ENCODE measurements at regions not wholly inside any gene's neighbourhood (a gene's known extent, or its start where the extent isn't known, plus 50 kb on each side); places are given as distances from the start of the nearest gene placed in this dataset.

GRCh38 chr5:125503946-125504345 is 757.5 kb upstream of the ZNF608 start:
- no peak for TF ChIP-seq POLR2A (IDR thresholded peaks at IDR 0.05)
- TF ChIP-seq, protein P1, sequence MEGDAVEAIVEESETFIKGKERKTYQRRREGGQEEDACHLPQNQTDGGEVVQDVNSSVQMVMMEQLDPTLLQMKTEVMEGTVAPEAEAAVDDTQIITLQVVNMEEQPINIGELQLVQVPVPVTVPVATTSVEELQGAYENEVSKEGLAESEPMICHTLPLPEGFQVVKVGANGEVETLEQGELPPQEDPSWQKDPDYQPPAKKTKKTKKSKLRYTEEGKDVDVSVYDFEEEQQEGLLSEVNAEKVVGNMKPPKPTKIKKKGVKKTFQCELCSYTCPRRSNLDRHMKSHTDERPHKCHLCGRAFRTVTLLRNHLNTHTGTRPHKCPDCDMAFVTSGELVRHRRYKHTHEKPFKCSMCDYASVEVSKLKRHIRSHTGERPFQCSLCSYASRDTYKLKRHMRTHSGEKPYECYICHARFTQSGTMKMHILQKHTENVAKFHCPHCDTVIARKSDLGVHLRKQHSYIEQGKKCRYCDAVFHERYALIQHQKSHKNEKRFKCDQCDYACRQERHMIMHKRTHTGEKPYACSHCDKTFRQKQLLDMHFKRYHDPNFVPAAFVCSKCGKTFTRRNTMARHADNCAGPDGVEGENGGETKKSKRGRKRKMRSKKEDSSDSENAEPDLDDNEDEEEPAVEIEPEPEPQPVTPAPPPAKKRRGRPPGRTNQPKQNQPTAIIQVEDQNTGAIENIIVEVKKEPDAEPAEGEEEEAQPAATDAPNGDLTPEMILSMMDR (IDR thresholded peaks at IDR 0.05) = no peak
